ENCODE measurements at regions not wholly inside any gene's neighbourhood (a gene's known extent, or its start where the extent isn't known, plus 50 kb on each side); places are given as distances from the start of the nearest gene placed in this dataset.
"Not testable (repeated sequence)": the region's sequence is repeated elsewhere in the genome, so short reads cannot be mapped to it uniquely, and the experiment has no call there.

DNA sequence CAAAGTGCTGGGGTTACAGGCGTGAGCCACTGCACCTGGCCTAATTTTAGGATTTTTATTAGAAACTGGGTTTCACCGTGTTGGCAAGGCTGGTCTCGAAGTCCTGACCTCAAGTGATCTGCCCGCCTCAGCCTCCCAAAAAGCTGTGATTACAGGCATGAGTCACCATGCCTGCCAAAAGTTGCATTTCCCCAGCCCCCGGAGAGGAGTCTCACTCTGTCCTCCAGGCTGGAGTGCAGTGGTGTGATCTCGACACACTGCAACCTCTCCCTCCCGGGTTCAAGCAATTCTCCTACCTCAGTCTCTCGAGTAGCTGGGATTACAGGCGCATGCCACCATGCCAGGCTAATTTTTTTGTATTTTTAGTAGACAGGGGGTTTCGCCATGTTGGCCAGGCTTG is 122.0 kb upstream of the KCTD7 start:
- 89% methylated on average over 6 of the region's 10 CpGs for WGBS (ENCODE audit: insufficient coverage)

DNA sequence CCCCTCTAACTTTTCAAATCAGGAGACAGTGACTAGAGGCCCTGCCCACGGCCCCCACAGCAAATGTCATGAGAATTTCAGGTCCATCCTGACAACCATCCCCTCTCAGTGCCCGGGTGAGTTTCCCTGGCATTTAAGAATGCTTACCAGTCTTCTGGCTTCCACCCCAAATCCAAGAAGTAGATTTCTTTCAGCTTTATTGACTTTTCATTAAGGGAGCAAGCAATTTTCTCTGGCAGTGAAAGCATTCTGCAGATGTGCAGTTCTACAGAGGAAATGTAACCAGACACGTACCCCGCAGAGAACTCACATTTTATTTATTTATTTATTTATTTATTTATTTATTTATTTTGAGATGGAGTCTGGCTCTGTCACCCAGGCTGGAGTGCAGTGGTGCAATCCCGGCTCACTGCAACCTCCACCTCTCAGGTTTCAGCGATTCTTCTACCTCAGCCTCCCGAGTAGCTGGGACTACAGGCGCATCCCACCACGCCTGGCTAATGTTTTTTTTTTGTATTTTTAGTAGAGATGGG is 120.9 kb upstream of the KCTD7 start:
- DNase-seq (ENCODE audit: low read depth in 4 of 6, low spot score in 6 of 6), result peak in 1 of 6 donors; percentile 38
- Histone ChIP-seq H3K9me3 (ENCODE audit: control insufficient read depth, insufficient read depth, low read length) (no peaks in the 10 kb centered on the region), H3K4me1 (ENCODE audit: control insufficient read depth, insufficient read depth, low read length) (peaks cover 10% of the 10 kb centered on the region), H3K36me3 (ENCODE audit: control insufficient read depth, insufficient read depth, low read length) (no peaks in the 10 kb centered on the region), H3K27ac (ENCODE audit: low read depth, low read length) (no peak overlapping the region), H3K27me3 (ENCODE audit: control insufficient read depth, insufficient read depth, low read length) (no peaks in the 10 kb centered on the region), H3K4me3 (ENCODE audit: low read depth, low read length) (no peak overlapping the region)
- WGBS (ENCODE audit: insufficient coverage), result 17% methylated on average over 3 of the region's 9 CpGs

More for the DNA sequence above, 122.0 kb upstream of the KCTD7 start:
- H3K27ac ChIP-seq (ENCODE audit: low read depth, low read length); H3K4me3 ChIP-seq (ENCODE audit: low read depth, low read length); DNase-seq (ENCODE audit: low read depth in 4 of 6, low spot score in 6 of 6); H3K4me1 ChIP-seq (ENCODE audit: control insufficient read depth, insufficient read depth, low read length); H3K36me3 ChIP-seq (ENCODE audit: control insufficient read depth, insufficient read depth, low read length); H3K9me3 ChIP-seq (ENCODE audit: control insufficient read depth, insufficient read depth, low read length); H3K27me3 ChIP-seq (ENCODE audit: control insufficient read depth, insufficient read depth, low read length): not testable (repeated sequence)

DNA sequence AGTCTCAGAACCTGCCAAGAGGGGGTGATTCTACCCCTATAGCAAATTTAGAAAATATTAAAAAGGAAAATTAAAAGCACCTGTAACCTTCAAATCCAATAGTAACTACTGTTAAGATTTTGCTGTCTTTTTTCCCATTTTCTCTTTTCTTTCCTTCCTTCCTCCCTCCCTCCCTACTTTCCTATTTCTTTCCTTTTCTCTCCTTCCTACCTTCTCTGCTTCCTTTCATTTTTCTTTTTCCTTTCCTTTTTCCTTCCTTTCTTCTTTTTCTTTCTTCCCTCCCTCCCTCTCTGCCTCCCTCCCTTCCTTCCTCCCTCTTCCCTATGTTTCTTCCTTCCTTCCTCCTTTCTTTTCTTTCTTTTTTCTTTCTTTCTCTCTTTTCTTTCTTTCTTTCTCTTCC is 120.2 kb upstream of the KCTD7 start:
- Histone ChIP-seq H3K4me3 (ENCODE audit: low read depth, low read length) (no peak overlapping the region), H3K36me3 (ENCODE audit: control insufficient read depth, insufficient read depth, low read length) (no peaks in the 10 kb centered on the region), H3K27me3 (ENCODE audit: control insufficient read depth, insufficient read depth, low read length) (no peaks in the 10 kb centered on the region), H3K27ac (ENCODE audit: low read depth, low read length) (no peak overlapping the region), H3K9me3 (ENCODE audit: control insufficient read depth, insufficient read depth, low read length) (no peaks in the 10 kb centered on the region), H3K4me1 (ENCODE audit: control insufficient read depth, insufficient read depth, low read length) (peaks cover 10% of the 10 kb centered on the region)
- DNase-seq (ENCODE audit: low read depth in 4 of 6, low spot score in 6 of 6), result no peak

DNA sequence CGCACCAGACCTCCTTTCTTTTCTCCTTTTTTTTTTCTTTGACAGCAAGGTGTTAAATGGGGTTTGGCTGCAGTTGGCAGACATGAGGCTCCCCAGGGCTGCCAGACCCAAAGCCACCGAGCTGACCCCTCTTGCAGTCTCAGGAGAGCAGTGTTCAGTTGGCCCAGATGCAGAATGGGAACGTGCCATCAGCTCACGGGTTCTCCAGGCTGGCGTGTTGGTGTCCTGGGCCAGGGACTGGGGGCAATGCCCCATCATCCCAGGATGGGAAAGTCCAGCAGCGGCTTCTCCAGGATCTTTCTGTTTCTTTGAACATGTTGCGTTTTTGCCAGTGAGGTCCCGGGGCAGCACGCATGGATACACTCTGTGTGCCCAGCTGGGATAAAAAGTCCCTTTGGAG is 114.6 kb upstream of the KCTD7 start:
- no peaks in the 10 kb centered on the region for H3K4me1 ChIP-seq (ENCODE audit: control insufficient read depth, insufficient read depth, low read length)
- H3K9me3 ChIP-seq (ENCODE audit: control insufficient read depth, insufficient read depth, low read length), result no peaks in the 10 kb centered on the region
- H3K27ac ChIP-seq (ENCODE audit: low read depth, low read length), result no peak overlapping the region
- no peaks in the 10 kb centered on the region for H3K27me3 ChIP-seq (ENCODE audit: control insufficient read depth, insufficient read depth, low read length)
- no peak overlapping the region for H3K4me3 ChIP-seq (ENCODE audit: low read depth, low read length)
- whole genome bisulfite sequencing (ENCODE audit: insufficient coverage), result 73% methylated on average over 8 of the region's 9 CpGs
- DNase-seq (ENCODE audit: low read depth in 4 of 6, low spot score in 6 of 6), result no peak
- peaks cover 2% of the 10 kb centered on the region for H3K36me3 ChIP-seq (ENCODE audit: control insufficient read depth, insufficient read depth, low read length)

DNA sequence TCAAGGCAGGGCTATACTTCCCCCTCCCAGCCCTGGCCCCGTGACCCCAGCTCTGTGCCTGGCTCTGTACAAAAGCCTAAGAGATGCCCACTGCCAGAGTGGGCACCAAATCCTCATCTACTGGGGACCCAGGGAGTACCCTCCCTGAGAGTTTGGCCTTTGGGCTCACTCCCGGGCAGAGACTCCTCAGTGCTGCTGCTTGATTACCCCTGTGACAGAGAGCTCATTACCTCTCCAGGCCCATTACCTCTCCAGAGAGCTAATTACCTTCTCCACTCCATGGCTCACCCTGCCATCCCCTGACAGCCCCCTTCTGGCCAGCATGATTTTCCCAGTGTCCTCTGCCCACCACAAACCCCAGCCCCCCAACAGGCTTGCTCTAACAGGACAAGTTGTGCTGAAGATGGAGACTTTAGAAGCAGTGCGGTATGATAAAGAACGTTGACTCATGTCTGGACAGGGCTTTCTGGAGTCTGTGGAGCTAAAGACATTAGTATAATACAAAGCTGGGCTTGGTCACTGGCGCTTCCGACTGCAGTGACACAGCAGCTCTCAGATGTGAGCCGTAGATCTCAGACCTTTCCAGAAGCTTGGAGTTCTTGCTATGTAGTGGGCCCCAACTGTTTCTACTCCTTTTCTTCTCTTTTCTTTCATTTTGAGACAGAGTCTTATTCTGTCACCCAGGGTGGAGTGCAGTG is 111.3 kb upstream of the KCTD7 start:
- 83% methylated on average over 7 of the region's 7 CpGs for WGBS (ENCODE audit: insufficient coverage)
- Histone ChIP-seq H3K36me3 (ENCODE audit: control insufficient read depth, insufficient read depth, low read length) (peaks cover 2% of the 10 kb centered on the region), H3K9me3 (ENCODE audit: control insufficient read depth, insufficient read depth, low read length) (no peaks in the 10 kb centered on the region)

DNA sequence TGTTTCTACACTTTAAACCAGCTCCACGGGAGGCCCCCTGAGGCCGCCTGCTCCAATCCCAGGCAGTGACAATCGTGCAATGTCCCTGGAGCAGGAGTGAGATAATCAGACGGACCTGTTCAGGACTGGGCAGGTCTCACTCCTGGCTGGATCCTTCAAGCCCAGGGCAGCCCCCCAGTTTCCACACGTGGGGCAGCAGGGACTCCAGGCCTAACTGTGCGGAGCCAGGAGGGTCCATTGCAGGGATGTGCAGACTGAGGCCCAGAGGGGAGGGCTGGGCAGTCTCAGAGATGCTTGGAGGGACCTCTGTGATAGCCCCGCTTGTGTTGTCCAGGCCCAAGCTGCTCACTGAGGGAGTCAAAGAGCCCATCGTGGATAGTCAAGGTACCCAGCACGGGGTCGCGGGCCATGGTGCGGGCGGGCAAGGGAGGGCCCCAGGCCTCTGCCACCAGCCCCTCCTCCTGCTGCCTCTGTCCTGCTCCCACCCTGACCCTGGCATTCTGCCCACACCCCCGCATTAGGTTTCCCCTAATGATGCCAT is 110.5 kb upstream of the KCTD7 start:
- H3K9me3 ChIP-seq (ENCODE audit: control insufficient read depth, insufficient read depth, low read length), result no peaks in the 10 kb centered on the region
- no peak for DNase-seq (ENCODE audit: low read depth in 4 of 6, low spot score in 6 of 6)
- WGBS (ENCODE audit: insufficient coverage), result 81% methylated on average over 12 of the region's 14 CpGs
- H3K4me1 ChIP-seq (ENCODE audit: control insufficient read depth, insufficient read depth, low read length), result peaks cover 3% of the 10 kb centered on the region
- no peak overlapping the region for H3K27ac ChIP-seq (ENCODE audit: low read depth, low read length)
- H3K27me3 ChIP-seq (ENCODE audit: control insufficient read depth, insufficient read depth, low read length), result no peaks in the 10 kb centered on the region
- H3K4me3 ChIP-seq (ENCODE audit: low read depth, low read length), result no peak overlapping the region
- H3K36me3 ChIP-seq (ENCODE audit: control insufficient read depth, insufficient read depth, low read length), result peaks cover 2% of the 10 kb centered on the region

More for the DNA sequence above, 111.3 kb upstream of the KCTD7 start:
- no peak overlapping the region for H3K27ac ChIP-seq (ENCODE audit: low read depth, low read length)
- H3K4me1 ChIP-seq (ENCODE audit: control insufficient read depth, insufficient read depth, low read length), result peaks cover 3% of the 10 kb centered on the region
- H3K27me3 ChIP-seq (ENCODE audit: control insufficient read depth, insufficient read depth, low read length), result no peaks in the 10 kb centered on the region
- H3K4me3 ChIP-seq (ENCODE audit: low read depth, low read length), result no peak overlapping the region
- no peak for DNase-seq (ENCODE audit: low read depth in 4 of 6, low spot score in 6 of 6)

DNA sequence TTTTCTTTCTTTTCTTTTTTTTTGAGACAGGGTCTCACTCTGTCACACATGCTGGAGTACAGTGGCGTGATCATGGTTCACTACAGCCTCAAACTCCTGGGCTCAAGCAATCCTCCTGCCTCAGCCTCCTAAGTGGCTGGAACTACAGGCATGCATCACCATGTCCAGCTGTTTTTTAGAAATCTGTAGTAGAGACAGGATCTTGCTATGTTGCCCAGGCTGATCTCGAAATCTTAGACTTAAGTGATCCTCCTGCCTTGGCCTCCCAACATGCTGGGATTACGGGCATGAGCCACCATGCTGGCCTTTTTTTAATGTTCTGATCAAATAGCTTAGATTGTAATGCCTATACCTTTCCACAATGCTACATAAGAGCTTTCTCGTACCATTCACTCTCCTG is 107.0 kb upstream of the KCTD7 start:
- H3K4me3 ChIP-seq (ENCODE audit: low read depth, low read length), result no peak overlapping the region
- no peaks in the 10 kb centered on the region for H3K27me3 ChIP-seq (ENCODE audit: control insufficient read depth, insufficient read depth, low read length)
- DNase-seq (ENCODE audit: low read depth in 4 of 6, low spot score in 6 of 6), result no peak
- peaks cover 7% of the 10 kb centered on the region for H3K36me3 ChIP-seq (ENCODE audit: control insufficient read depth, insufficient read depth, low read length)
- no peaks in the 10 kb centered on the region for H3K9me3 ChIP-seq (ENCODE audit: control insufficient read depth, insufficient read depth, low read length)
- WGBS (ENCODE audit: insufficient coverage), result 95% methylated on average over 3 of the region's 4 CpGs
- H3K4me1 ChIP-seq (ENCODE audit: control insufficient read depth, insufficient read depth, low read length), result peaks cover 3% of the 10 kb centered on the region
- no peak overlapping the region for H3K27ac ChIP-seq (ENCODE audit: low read depth, low read length)

DNA sequence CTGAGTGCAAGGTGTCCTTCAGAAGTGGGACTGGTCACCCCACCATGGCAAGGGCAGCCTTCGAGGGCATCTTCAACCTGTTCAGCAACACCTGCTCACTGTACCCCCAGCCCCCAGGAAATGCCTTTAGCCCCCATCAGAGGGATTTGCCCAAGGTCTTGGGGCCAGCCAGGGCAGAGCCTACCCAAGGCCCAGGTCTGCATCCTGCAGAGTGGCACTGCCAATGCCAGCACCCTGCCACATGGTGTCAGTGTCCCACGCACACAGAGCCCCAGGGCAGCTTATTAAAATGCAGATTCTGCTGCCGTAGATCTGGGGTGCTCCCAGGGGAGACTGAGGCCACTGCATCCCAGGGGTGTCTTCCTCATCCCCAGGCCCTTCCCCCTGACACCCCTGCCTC is 106.2 kb upstream of the KCTD7 start:
- 42% methylated on average over 3 of the region's 3 CpGs for WGBS (ENCODE audit: insufficient coverage)
- Histone ChIP-seq H3K27me3 (ENCODE audit: control insufficient read depth, insufficient read depth, low read length) (no peaks in the 10 kb centered on the region), H3K4me1 (ENCODE audit: control insufficient read depth, insufficient read depth, low read length) (peaks cover 3% of the 10 kb centered on the region), H3K4me3 (ENCODE audit: low read depth, low read length) (no peak overlapping the region), H3K36me3 (ENCODE audit: control insufficient read depth, insufficient read depth, low read length) (peaks cover 7% of the 10 kb centered on the region), H3K27ac (ENCODE audit: low read depth, low read length) (no peak overlapping the region), H3K9me3 (ENCODE audit: control insufficient read depth, insufficient read depth, low read length) (no peaks in the 10 kb centered on the region)
- no peak for DNase-seq (ENCODE audit: low read depth in 4 of 6, low spot score in 6 of 6)

DNA sequence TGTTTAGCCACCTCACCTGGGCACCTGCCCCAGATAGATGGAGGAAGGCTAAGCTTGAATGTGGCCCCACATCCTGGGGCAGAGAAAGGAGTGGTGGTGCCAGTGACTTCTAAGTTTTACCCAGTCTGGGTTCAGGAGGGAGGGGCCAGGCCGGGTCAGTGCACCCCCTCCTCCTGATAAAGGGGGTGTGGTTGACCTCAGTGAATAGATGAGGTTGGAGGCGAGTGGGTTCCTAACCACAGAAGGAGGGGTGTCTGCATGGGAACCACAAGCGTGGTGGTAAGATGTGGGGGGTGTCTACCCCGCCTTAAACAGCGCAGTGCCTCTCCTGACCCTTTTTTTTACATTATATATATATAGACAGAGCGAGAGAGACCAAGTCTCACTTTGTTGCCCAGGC is 105.3 kb upstream of the KCTD7 start:
- no peak for DNase-seq (ENCODE audit: low read depth in 4 of 6, low spot score in 6 of 6)
- H3K4me1 ChIP-seq (ENCODE audit: control insufficient read depth, insufficient read depth, low read length), result peaks cover 3% of the 10 kb centered on the region
- 45% methylated on average over 1 of the region's 6 CpGs for WGBS (ENCODE audit: insufficient coverage)
- H3K9me3 ChIP-seq (ENCODE audit: control insufficient read depth, insufficient read depth, low read length), result no peaks in the 10 kb centered on the region
- H3K4me3 ChIP-seq (ENCODE audit: low read depth, low read length), result no peak overlapping the region
- H3K36me3 ChIP-seq (ENCODE audit: control insufficient read depth, insufficient read depth, low read length), result peaks cover 14% of the 10 kb centered on the region
- no peak overlapping the region for H3K27ac ChIP-seq (ENCODE audit: low read depth, low read length)
- H3K27me3 ChIP-seq (ENCODE audit: control insufficient read depth, insufficient read depth, low read length), result no peaks in the 10 kb centered on the region

DNA sequence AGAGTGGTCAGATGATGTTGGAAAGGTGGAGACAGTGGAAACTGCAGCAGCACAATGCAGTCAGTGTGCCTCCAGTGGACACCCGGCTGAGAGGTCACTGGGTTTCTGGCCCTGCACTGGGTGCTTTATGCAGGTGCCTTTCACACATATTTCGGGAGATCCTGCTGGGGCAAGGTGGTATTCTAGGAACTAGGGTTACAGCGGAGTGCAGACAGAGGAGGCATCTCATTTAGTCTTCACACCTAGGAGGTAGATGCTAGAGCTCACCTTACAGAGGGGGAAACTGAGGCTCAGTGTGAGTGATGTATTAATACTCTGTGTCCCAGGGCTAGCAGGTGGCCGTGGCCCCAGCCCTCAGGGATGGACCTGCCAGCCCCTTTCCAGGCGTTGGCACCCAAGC is 103.9 kb upstream of the KCTD7 start:
- WGBS (ENCODE audit: insufficient coverage), result 89% methylated on average over 3 of the region's 5 CpGs
- Histone ChIP-seq H3K27me3 (ENCODE audit: control insufficient read depth, insufficient read depth, low read length) (no peaks in the 10 kb centered on the region), H3K27ac (ENCODE audit: low read depth, low read length) (no peak overlapping the region), H3K36me3 (ENCODE audit: control insufficient read depth, insufficient read depth, low read length) (peaks cover 21% of the 10 kb centered on the region), H3K4me1 (ENCODE audit: control insufficient read depth, insufficient read depth, low read length) (peaks cover 10% of the 10 kb centered on the region), H3K9me3 (ENCODE audit: control insufficient read depth, insufficient read depth, low read length) (no peaks in the 10 kb centered on the region), H3K4me3 (ENCODE audit: low read depth, low read length) (no peak overlapping the region)
- no peak for DNase-seq (ENCODE audit: low read depth in 4 of 6, low spot score in 6 of 6)
